GM21528 (cell line): ENCODE measurements at regions not wholly inside any gene's neighbourhood (a gene's known extent, or its start where the extent isn't known, plus 50 kb on each side); places are given as distances from the start of the nearest gene placed in this dataset.
"Not testable (repeated sequence)": the region's sequence is repeated elsewhere in the genome, so short reads cannot be mapped to it uniquely, and the experiment has no call there.

Experiments used
- ATAC-seq: cut with Tn5 transposase; IDR thresholded peaks from one replicate; pipeline ENCODE4 v1.9.1; 2021; ENCODE audit warnings: mild to moderate bottlenecking, moderate library complexity; ENCODE audit not compliant: unreplicated experiment, low FRiP score

GRCh38 chr4:75289914-75290582 lies 224.2 kb downstream of the RCHY1 start:
- no peak for ATAC-seq

GRCh38 chr4:75287738-75288517 lies 226.3 kb downstream of the RCHY1 start:
- no peak for ATAC-seq

DNA sequence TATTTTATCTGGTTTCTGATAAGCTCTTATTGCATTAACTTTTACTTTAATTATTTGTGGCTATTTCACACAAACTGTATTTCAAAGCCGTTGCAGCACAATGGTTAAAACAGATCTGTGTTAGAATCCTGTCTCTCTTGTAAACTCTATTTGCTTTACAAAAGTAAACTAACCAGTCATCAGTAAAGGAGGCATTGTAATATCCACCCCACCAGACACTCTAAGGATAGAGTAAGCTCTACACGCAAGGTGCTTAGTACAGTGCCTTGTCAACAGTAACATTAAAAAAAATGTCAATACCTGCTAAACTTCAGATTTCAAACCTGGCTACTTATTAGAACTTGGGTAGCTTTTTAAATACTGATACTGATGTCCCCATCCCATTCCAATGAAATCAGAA lies 228.4 kb downstream of the RCHY1 start:
- no peak for ATAC-seq

DNA sequence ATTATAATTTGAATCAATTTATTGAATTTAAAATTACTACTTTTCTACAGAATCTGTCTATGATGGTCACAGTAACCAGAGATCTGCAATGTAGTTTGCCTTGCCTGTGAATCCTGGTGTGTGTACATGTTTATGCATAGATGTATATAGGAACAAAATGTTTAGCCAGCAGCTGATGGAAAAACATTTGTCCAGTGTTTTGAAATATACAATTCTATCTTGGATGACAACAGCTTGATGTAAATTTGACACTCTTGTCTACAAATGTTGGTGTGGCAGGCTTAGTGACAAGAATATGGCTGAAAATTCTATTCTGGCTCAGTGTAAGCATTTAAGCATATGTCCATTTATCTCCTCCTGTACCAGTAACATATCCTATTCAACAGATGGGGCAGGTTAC lies 229.4 kb downstream of the RCHY1 start:
- ATAC-seq: no peak

DNA sequence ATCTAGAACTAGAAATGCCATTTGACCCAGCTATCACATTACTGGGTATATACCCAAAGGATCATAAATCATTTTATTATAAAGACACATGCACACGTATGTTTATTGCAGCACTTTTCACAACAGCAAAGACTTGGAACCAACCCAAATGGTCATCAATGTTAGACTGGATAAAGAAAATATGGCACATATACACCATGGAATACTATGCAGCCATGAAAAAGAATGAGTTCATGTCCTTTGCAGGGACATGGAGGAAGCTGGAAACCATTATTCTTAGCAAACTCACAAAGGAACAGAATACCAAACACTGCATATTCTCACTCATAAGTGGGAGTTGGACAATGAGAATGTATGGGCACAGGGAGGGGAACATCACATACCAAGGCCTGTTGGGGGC lies 233.7 kb downstream of the RCHY1 start:
- ATAC-seq: not testable (repeated sequence)

DNA sequence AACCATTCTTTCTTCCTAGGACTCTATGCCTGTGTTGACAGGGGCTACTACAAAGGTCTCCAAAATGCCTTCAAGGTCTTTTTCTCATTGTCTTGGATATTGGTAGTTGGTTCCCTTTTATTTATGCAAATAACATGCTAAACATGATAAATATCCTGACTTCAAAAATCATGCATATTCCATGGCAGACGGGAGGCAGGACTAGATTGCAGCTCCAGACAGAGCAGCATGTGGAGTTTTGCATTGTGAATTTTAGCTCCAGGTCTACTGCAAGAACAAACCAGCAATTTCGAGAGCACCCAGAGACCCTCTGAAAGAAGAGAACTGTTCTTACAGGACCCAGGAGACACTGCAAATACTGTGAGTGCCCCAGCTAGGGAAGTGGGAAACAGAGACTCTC lies 254.9 kb downstream of the RCHY1 start:
- ATAC-seq: no peak

DNA sequence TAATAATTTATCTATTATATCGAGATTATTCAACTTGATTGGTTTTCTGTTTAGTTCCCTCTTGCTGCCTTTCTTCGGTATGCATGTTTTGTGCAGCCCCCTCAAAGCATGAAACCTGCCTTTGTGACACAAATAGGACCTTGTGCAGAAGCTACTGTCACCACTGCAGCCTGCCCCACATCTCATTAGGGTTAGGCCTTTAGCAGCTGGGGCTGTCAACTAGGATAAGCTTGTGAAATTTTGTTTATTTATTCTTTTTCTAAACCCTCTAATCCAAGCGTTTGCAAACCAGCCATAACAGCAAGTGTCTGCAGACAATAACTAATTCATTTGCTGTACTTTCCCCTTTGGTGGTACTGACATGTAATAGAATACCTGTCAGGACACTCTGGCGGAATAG lies 258.9 kb downstream of the RCHY1 start:
- no peak for ATAC-seq

DNA sequence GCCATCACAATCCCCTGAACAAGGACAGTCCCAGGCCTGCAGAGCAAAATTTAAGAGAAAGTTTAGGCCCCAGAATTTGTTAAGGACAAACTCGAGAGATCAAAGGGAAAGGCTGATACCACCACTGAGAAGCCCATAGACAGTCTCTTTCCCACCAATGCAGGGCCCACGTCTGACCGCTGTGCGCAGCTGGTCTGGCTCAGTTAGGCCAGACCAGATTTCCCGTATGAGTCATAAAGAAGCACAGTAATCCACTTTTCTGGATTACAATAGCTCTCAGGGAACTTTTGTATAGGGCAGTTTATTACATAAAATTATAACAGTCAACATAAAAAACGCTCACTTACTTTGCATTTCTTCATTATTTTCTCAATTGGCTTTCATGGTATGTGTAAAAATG lies 259.5 kb downstream of the RCHY1 start:
- no peak for ATAC-seq

- ATAC-seq: not testable (repeated sequence)
Observed at GRCh38 chr4:75253094-75253493, 261.1 kb downstream of the RCHY1 start.

- ATAC-seq: no peak
Observed at GRCh38 chr4:75251547-75251946, 262.7 kb downstream of the RCHY1 start.

DNA sequence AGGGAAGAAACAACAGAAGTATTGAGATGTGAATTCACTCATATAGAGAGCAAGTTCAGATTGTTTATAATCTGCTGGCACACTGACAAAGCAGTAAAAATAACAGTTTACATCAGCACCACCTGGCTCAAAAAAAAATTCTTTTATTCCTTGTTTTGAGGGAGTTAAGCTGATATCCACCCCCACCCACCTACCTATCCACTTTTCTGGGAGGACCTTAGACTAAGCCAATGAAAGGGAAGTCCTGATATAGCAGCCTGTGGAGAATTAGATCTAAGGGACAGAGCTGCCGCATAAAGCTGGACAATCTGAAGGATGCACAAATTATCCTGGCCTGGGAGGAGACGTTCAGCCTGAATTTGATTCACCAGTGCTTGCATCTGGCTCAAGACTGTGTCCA lies 264.5 kb downstream of the RCHY1 start:
- no peak for ATAC-seq

- no peak for ATAC-seq
Observed at GRCh38 chr4:75248770-75249407, 265.3 kb downstream of the RCHY1 start.

GRCh38 chr4:75244325-75244724 lies 269.9 kb downstream of the RCHY1 start:
- no peak for ATAC-seq

DNA sequence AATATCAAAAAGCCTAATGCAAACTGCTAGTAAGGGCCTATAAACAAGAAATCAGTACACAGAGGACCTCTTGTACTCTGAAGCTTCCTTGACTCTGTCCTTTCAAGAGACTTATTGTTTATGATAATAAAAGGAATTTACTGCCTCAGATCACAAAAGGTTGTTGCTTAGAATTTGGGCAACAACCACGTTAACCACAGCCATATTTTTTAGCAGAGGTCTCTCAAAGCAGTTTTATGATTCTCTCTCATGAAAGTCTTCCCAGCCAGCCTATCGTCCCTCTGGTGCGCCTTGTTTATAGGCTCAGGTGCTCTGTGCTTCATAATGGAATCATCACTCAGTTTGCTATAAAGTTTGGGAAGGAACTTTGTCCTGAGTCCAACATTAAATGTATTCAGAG lies 270.6 kb downstream of the RCHY1 start:
- no peak for ATAC-seq

DNA sequence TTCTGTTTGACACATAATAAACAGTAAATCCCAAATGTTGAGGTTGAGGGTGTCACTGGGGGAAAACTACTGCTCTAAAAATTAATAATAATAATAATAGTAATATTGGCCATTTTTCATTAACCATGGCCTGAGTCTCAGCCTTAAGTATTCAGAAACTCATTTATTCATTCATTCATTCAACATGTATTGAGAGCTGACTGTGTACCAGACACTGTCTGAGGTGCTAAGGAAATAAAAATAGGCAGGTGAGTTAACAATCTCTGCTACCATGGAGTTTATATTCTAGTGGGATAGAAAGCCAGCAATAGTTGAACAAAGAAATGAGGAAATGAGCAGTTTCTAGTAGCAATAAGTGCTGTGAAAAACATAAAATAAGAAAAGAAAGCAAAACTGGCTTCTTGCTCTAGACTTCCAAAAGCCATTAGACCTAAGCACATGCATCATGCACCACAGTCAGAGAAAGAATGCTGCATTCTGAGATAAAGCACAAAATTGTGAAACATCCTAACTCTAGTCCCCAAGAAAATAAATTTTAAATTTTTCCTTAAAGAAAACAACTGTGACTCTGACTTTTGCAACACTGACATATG lies 278.7 kb downstream of the RCHY1 start:
- ATAC-seq: peak; percentile 98

GRCh38 chr4:75232546-75232945 lies 281.7 kb downstream of the RCHY1 start:
- no peak for ATAC-seq

GRCh38 chr4:75229806-75230570 lies 284.2 kb downstream of the RCHY1 start:
- ATAC-seq: peak; percentile 78

GRCh38 chr4:75213480-75213879 lies 280.6 kb downstream of the PARM1 start:
- no peak for ATAC-seq

DNA sequence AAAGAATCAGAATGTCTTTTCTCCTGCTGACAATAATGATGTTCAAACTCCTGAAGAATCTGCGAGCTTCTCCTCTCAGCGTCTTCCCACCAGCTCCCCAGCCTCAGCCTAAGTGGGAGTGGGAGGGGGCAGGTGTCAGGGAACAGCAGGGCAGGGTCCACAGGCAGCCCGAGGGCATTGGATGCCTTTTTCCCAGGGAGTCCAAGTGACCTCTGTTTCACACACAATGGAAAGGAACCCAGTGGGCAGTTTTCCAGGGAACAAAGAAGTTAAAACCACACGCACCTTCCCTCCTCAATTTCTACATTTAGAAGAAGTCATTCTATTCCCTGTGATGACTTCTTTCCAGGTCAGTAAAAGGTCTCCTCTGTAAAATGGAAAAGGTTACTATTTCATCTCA lies 278.5 kb downstream of the PARM1 start:
- no peak for ATAC-seq

- ATAC-seq: no peak
Observed at GRCh38 chr4:75207902-75208301, 275.0 kb downstream of the PARM1 start.

GRCh38 chr4:75195111-75195510 lies 262.2 kb downstream of the PARM1 start:
- no peak for ATAC-seq
